Hepatocyte (in vitro differentiated cells): ENCODE measurements at regions not wholly inside any gene's neighbourhood (a gene's known extent, or its start where the extent isn't known, plus 50 kb on each side); places are given as distances from the start of the nearest gene placed in this dataset.

Experiments
- DNase-seq: peaks from one replicate; pipeline ENCODE4 v3.0.0-alpha.2; 2016; ENCODE audit warnings: low spot score
- H2AFZ ChIP-seq: fragments of 200-600 bp; sonication (generic); 2 replicates; pipeline ENCODE4 v1.6.0; 2016; ENCODE audit warnings: antibody characterized with exemption, mild to moderate bottlenecking
- H3K27ac ChIP-seq: fragments of 200-600 bp; sonication (generic); 2 replicates; pipeline ENCODE4 v1.5.1; 2016; ENCODE audit warnings: mild to moderate bottlenecking
- H3K27me3 ChIP-seq: fragments of 200-600 bp; sonication (generic); 2 replicates; pipeline ENCODE4 v1.6.1; 2016
- H3K36me3 ChIP-seq: fragments of 200-600 bp; sonication (generic); replicated peaks from 2 replicates; pipeline ENCODE4 v1.5.1; 2016; ENCODE audit warnings: low read depth; ENCODE audit not compliant: insufficient read depth
- H3K4me1 ChIP-seq: fragments of 200-600 bp; sonication (generic); 2 replicates; pipeline ENCODE4 v1.5.1; 2016; ENCODE audit warnings: mild to moderate bottlenecking, moderate library complexity; ENCODE audit not compliant: insufficient read depth
- H3K4me2 ChIP-seq: fragments of 200-600 bp; sonication (generic); 2 replicates; pipeline ENCODE4 v1.6.0; 2016
- H3K4me3 ChIP-seq: fragments of 200-600 bp; sonication (generic); 2 replicates; pipeline ENCODE4 v1.5.1; 2016; ENCODE audit warnings: mild to moderate bottlenecking
- H3K79me2 ChIP-seq: fragments of 200-600 bp; sonication (generic); 2 replicates; pipeline ENCODE4 v1.6.0; 2017; ENCODE audit warnings: mild to moderate bottlenecking
- H3K9me2 ChIP-seq: fragments of 200-600 bp; sonication (generic); replicated peaks from 2 replicates; pipeline ENCODE4 v1.6.0; 2017; ENCODE audit warnings: mild to moderate bottlenecking; ENCODE audit not compliant: insufficient read depth
- H3K9me3 ChIP-seq: fragments of 200-600 bp; sonication (generic); 2 replicates; pipeline ENCODE4 v1.5.1; 2016; ENCODE audit warnings: low read depth, mild to moderate bottlenecking
- H4K20me1 ChIP-seq: fragments of 200-600 bp; sonication (generic); 2 replicates; pipeline ENCODE4 v1.6.0; 2016; ENCODE audit warnings: mild to moderate bottlenecking; ENCODE audit not compliant: insufficient read depth, poor library complexity, severe bottlenecking
- CTCF ChIP-seq: fragments of 200-600 bp; sonication (generic); IDR thresholded peaks from 2 replicates; pipeline ENCODE4 v1.5.1; 2016; ENCODE audit warnings: antibody characterized with exemption, mild to moderate bottlenecking; ENCODE audit not compliant: poor library complexity
- EZH2 ChIP-seq: fragments of 200-600 bp; sonication (generic); IDR thresholded peaks from 2 replicates; pipeline ENCODE4 v1.6.1; 2016; ENCODE audit warnings: antibody characterized with exemption, mild to moderate bottlenecking, borderline replicate concordance
- EZH2phosphoT487 ChIP-seq: fragments of 200-600 bp; sonication (generic); IDR thresholded peaks from one replicate; pipeline ENCODE4 v1.6.1; 2018; ENCODE audit warnings: antibody characterized with exemption, mild to moderate bottlenecking, low read depth, moderate library complexity; ENCODE audit not compliant: unreplicated experiment, severe bottlenecking
- WGBS: methylation state at CpG from one replicate; pipeline ENCODE4 v1.1.6; 2016; ENCODE audit warnings: low lambda C conversion rate; ENCODE audit errors: missing lambda C conversion rate; 5-methylcytosine and 5-hydroxymethylcytosine counted together

- H2AFZ ChIP-seq = no peak overlapping the region
- no peaks in the 10 kb centered on the region for H3K36me3 ChIP-seq
- H3K4me2 ChIP-seq = no peak overlapping the region
- no peak for DNase-seq
- no peaks in the 10 kb centered on the region for H3K9me2 ChIP-seq
- H4K20me1 ChIP-seq = no peaks in the 10 kb centered on the region
- no peaks in the 10 kb centered on the region for H3K4me1 ChIP-seq
- no peak for TF ChIP-seq EZH2
- TF ChIP-seq EZH2phosphoT487 = no peak
- TF ChIP-seq CTCF = no peak
- no peak overlapping the region for H3K27ac ChIP-seq
- no peaks in the 10 kb centered on the region for H3K79me2 ChIP-seq
- H3K9me3 ChIP-seq = no peaks in the 10 kb centered on the region
- H3K27me3 ChIP-seq = no peaks in the 10 kb centered on the region
- no peak overlapping the region for H3K4me3 ChIP-seq
Measured at GRCh38 chr3:82410366-82410765, 648.9 kb upstream of the GBE1 start.

- Histone ChIP-seq H3K4me1 (no peaks in the 10 kb centered on the region), H2AFZ (no peak overlapping the region), H3K27ac (no peak overlapping the region), H4K20me1 (no peaks in the 10 kb centered on the region), H3K9me2 (no peaks in the 10 kb centered on the region), H3K4me3 (no peak overlapping the region), H3K79me2 (no peaks in the 10 kb centered on the region), H3K4me2 (no peak overlapping the region), H3K9me3 (no peaks in the 10 kb centered on the region), H3K27me3 (no peaks in the 10 kb centered on the region), H3K36me3 (no peaks in the 10 kb centered on the region)
- no peak for DNase-seq
- WGBS = 70% methylated on average over 1 of the region's 1 CpG
- TF ChIP-seq CTCF = no peak
- TF ChIP-seq EZH2 = no peak
- no peak for TF ChIP-seq EZH2phosphoT487
Measured at GRCh38 chr3:82409842-82410241, 648.4 kb upstream of the GBE1 start.

GRCh38 chr3:82392203-82392775 lies 630.8 kb upstream of the GBE1 start:
- H3K27ac ChIP-seq = no peak overlapping the region
- H2AFZ ChIP-seq = no peak overlapping the region
- no peak overlapping the region for H3K4me2 ChIP-seq
- no peak for DNase-seq
- H3K4me3 ChIP-seq = no peak overlapping the region
- no peaks in the 10 kb centered on the region for H3K79me2 ChIP-seq
- H3K4me1 ChIP-seq = no peaks in the 10 kb centered on the region
- no peaks in the 10 kb centered on the region for H3K27me3 ChIP-seq
- no peaks in the 10 kb centered on the region for H4K20me1 ChIP-seq
- H3K36me3 ChIP-seq = no peaks in the 10 kb centered on the region
- no peaks in the 10 kb centered on the region for H3K9me2 ChIP-seq
- TF ChIP-seq CTCF (no peak), EZH2 (no peak), EZH2phosphoT487 (no peak)
- H3K9me3 ChIP-seq = no peaks in the 10 kb centered on the region

- no peak overlapping the region for H3K4me2 ChIP-seq
- DNase-seq = no peak
- H2AFZ ChIP-seq = no peak overlapping the region
- no peak for TF ChIP-seq CTCF
- TF ChIP-seq EZH2phosphoT487 = no peak
- H4K20me1 ChIP-seq = no peaks in the 10 kb centered on the region
- no peaks in the 10 kb centered on the region for H3K9me3 ChIP-seq
- no peaks in the 10 kb centered on the region for H3K4me1 ChIP-seq
- no peak overlapping the region for H3K4me3 ChIP-seq
- no peaks in the 10 kb centered on the region for H3K79me2 ChIP-seq
- 83% methylated on average over 4 of the region's 4 CpGs for WGBS
- no peaks in the 10 kb centered on the region for H3K36me3 ChIP-seq
- H3K27me3 ChIP-seq = no peaks in the 10 kb centered on the region
- H3K9me2 ChIP-seq = no peaks in the 10 kb centered on the region
- no peak overlapping the region for H3K27ac ChIP-seq
Measured at GRCh38 chr3:82390868-82391267, 629.4 kb upstream of the GBE1 start.
